GM19351 (cell line): ENCODE measurements at regions not wholly inside any gene's neighbourhood (a gene's known extent, or its start where the extent isn't known, plus 50 kb on each side); places are given as distances from the start of the nearest gene placed in this dataset.
"Not testable (repeated sequence)": the region's sequence is repeated elsewhere in the genome, so short reads cannot be mapped to it uniquely, and the experiment has no call there.

Experiments used
- ATAC-seq: cut with Tn5 transposase; IDR thresholded peaks from one replicate; pipeline ENCODE4 v1.9.1; 2021; ENCODE audit warnings: mild to moderate bottlenecking, moderate library complexity; ENCODE audit not compliant: unreplicated experiment

- ATAC-seq: not testable (repeated sequence)
Measured at GRCh38 chr6:86872810-86873209, 64.5 kb upstream of the HTR1E start.

- no peak for ATAC-seq
Measured at GRCh38 chr6:86871681-86872080, 65.6 kb upstream of the HTR1E start.

GRCh38 chr6:86869500-86869899 is 67.8 kb upstream of the HTR1E start:
- ATAC-seq: no peak

GRCh38 chr6:86859513-86859912 is 77.8 kb upstream of the HTR1E start:
- no peak for ATAC-seq

- no peak for ATAC-seq
Measured at GRCh38 chr6:86858970-86859369, 78.4 kb upstream of the HTR1E start.

DNA sequence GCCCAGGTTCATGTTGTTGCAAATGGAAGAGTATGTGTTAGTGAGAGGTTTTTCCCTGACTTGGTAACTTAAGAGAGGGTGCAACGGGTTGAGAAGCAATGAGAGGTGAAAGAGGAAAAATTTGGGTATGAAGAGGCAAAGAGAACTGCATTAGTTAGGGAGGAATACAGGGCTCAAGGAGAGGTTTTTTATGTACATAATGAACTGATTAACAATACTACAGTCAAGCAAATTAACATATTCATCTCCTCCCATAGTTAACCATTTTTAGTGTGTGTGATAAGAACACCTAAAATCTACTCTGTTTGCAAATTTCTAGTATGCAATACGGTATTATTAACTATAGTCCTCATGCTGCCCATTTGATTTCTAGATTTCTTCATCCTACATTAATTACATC is 79.5 kb upstream of the HTR1E start:
- no peak for ATAC-seq

DNA sequence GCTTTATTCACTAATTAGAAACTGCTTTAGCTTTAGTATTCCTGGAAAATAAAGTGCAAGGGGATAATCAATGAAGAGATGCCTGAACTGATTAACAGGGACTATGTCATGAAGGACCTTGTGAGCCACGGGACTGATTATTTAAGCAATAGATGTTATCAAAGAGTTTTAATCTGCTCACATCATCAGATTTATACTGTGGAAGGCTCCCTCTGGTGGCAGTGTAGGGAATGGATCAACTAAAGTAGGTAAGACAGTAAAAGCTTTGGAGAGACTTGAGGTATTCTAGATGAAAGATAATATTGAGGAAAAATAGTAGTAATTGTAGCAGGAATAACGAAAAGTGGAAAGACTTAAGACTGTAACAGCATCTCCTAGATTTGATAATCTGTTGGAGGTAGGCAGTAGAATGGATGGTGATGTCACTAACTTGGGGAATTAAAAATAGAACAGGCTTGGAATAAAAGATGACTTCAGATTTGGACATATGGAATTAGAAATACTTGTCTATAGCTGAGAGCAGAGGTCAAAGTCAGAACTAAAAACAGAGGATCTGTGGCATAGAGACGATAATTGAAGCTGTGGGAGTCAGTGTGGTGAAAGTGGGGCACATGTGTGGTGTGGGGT is 80.3 kb upstream of the HTR1E start:
- ATAC-seq: no peak

DNA sequence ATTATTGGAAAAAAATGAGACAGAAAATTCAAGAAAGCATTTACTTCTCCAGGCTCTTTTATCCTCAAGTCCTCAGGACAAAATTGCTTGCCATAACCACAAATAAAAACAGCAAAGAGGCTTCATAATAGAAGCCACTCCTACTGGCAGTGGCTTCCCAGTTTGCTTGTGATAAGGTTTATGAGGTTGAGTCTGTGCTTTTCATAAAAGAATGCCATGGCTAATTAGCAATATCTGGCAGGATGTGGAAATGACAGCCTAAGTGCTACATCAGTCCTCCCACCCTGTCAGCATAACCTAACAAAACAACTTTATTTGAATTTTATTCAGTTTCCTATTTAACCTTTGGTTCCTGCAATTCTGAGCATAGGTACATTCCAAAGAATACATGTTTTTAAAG is 80.9 kb upstream of the HTR1E start:
- ATAC-seq: no peak

DNA sequence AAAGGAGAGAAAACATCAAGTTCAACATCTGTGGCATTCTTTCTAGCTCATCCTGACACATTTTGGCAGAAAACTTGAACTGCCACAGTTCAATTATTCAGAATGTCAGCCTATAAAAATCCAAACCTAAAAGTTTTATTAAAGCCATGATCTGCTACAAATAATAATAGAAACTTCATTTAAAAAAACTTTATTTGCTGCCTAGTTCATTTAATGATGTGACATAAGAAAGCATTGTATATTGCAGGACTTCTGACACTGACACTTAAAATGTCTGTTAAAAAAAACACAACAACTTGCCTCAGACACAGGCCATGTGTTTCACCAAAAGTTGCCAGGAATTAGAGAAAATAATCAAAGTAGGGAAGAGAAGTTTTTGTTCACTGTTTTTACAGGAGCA is 88.3 kb upstream of the HTR1E start:
- ATAC-seq: no peak

GRCh38 chr6:86832686-86833085 is 104.6 kb upstream of the HTR1E start:
- no peak for ATAC-seq

- no peak for ATAC-seq
Measured at GRCh38 chr6:86825436-86825835, 111.9 kb upstream of the HTR1E start.

GRCh38 chr6:86822747-86823146 is 114.6 kb upstream of the HTR1E start:
- no peak for ATAC-seq

- peak; percentile 69 for ATAC-seq
Measured at GRCh38 chr6:86820750-86821149, 116.6 kb upstream of the HTR1E start.

DNA sequence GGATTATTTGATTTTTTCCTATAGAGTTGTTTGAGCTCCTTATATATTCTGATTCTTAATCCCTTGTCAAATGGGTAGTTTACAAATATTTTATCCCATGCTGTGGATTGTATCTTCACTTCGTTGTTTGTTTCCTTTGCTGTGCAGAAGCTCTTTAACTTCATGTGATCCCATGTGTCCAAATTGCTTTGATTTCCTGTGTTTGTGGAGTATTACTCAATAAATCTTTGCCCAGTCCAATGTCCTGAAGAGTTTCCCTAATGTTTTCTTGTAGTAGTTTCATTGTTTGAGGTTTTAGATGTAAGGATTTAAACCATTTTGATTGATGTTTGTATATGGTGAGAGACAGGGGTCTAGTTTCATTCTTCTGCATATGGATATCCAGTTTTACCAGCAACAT is 143.7 kb upstream of the HTR1E start:
- ATAC-seq: no peak

DNA sequence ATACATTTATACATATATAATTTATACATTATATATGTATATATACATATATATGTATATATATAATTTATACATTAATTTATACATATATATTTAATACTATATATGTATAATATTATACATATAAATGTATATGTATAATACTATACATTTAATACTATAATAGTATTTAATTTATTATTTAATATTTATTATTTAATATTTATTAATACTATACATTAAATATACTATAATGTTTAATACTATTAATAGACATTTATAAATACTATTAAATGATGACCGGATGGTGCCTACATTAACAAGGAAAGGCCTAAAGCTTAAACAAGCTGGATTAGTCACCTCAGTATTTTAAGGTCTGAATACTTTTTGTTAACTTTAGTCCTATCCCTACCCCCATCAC is 145.9 kb upstream of the HTR1E start:
- no peak for ATAC-seq

DNA sequence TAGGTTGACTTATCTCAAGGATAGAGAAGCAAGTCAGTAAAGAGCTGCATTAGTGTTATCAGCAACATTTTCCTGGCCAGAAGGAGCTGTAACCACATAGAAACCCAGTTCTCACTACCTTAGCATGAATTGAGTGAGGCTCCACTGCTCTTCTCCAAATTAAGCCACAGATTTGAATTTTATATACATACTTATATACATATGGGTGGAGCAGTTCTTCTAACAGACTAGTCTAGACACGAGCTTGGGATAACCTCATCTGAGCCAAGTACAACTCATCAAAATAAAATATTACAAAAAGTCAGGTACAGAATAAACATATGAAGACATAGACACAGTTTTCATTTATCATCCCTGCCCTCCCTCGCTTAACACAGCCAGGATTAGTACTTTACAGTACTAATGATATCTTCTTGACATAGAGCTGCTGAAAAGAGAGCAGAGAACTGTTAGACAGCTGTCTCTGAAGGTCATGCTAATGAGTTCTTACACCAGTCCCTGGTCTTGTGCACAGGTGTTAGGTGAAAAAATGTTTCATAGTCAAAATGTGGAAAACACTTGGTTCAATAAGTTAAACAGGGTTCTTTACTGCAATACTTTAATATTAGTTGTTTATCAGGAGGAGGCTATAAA is 147.4 kb upstream of the HTR1E start:
- ATAC-seq: no peak

DNA sequence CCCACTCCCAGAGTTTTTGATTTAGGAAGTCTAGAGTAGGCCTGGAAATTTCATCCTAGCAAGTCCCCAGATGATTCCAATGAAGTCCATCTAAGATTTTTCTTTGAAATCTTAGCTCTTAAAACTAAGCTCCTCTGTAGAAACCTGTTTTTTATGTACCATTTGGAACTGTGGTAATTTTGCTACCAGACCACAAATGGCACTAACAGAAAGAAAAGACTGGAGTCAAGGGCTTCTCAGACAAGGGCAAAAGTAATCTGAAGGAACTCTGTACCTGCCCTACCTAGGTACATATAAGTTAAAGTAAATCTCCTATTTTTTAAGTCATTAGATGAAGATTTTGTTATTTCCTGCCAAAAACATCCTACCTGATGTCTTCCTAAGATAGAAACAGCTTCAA is 155.0 kb upstream of the HTR1E start:
- no peak for ATAC-seq

GRCh38 chr6:86780923-86781322 is 156.4 kb upstream of the HTR1E start:
- ATAC-seq: no peak

DNA sequence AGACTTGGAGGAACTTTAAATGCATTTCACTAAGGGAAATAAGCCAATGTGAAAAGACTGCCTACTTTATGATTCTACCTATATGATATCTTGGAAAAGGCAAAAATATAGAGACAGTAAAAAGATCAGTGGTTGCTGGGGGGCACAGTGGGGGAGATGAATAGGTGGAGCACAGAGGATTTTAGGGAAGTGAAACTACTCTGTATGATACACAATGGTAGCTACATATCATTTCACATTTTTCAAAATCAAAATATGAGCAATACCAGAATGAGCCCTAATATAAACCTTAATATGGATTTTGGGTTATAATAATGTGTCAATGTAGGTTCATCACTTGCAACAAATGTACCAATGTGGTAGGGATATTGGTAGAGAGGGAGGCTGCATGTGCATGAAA is 161.4 kb upstream of the HTR1E start:
- peak; percentile 63 for ATAC-seq

GRCh38 chr6:86765211-86765610 is 172.1 kb upstream of the HTR1E start:
- no peak for ATAC-seq

DNA sequence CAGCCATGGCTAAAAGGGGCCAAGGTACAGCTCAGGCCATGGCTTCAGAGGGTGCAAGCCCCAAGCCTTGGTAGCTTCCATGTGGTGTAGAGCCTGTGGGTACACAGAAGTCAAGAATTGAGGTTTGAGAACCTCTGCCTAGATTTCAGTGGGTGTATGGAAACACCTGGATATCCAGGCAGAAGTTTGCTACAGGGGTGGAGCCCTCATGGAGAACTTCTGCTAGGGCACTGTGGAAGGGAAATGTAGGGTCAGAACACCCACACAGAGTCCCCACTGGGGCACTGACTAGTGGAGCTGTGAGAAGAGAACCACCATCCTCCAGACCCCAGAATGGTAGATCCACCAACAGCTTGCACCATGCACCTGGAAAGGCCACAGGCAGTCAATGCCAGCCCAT is 177.4 kb upstream of the HTR1E start:
- ATAC-seq: not testable (repeated sequence)

GRCh38 chr6:86756640-86757229 is 180.6 kb upstream of the HTR1E start:
- ATAC-seq: no peak

DNA sequence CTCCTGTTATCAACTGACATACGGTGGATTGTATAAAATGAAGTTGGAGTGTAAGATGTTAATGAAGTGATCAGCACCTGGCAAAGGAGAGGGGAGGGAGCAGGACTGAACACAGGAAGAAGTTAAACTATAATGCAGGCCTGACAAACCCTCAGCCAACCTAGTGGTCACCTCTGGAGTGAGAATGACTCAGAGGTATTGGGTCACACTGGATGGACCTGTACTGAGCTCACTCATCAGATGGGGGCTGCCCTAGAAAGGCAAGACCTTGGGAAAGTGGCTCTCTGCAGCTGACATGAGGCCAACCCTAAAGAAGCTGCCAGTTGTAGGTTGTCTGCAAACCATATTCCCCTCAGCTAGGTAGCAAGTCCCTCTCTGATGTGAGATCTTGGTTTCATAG is 193.3 kb upstream of the HTR1E start:
- ATAC-seq: no peak
